Astrocyte of the spinal cord (primary cell): ENCODE measurements at regions not wholly inside any gene's neighbourhood (a gene's known extent, or its start where the extent isn't known, plus 50 kb on each side); places are given as distances from the start of the nearest gene placed in this dataset.

Experiments used
- DNase-seq: peaks from one replicate; pipeline ENCODE4 v3.0.0; 2011; ENCODE audit warnings: low read depth, low spot score
- H3K4me3 ChIP-seq: 2 replicates; pipeline ENCODE4 v1.5.1; 2011; ENCODE audit warnings: low read depth, mild to moderate bottlenecking, low read length, moderate library complexity
- in situ Hi-C: cut with HindIII; loops from 2 replicates; pipeline ENCODE4 v1.10.0; 2017; ENCODE audit warnings: low sequenced_read_pairs
- TF ChIP-seq, protein P1 (sequence below): IDR thresholded peaks from 2 replicates; pipeline ENCODE4 v1.5.1; 2012; ENCODE audit warnings: low read depth, mild to moderate bottlenecking, low read length, inconsistent platforms

DNA sequence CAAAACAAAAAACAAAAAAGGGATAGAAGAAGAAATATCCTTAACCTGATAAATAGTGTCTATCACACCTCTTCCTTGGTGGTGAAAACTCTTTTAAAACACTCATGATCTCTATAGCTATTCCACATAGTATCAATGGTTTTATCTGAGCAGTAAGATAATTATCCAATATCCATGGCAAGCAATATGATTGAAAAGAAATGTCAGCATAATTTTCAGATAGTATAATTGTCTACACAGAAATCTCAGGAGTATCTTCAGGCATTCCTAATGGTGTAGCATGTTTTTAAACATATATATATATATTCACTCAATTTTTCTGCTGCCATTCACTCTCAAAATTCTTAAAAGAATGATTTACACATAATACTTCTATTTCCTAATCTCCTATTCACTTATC is 938.0 kb upstream of the SLC35B3 start:
- in situ Hi-C loops = no loop called here
- no peak for DNase-seq
- TF ChIP-seq, protein P1, sequence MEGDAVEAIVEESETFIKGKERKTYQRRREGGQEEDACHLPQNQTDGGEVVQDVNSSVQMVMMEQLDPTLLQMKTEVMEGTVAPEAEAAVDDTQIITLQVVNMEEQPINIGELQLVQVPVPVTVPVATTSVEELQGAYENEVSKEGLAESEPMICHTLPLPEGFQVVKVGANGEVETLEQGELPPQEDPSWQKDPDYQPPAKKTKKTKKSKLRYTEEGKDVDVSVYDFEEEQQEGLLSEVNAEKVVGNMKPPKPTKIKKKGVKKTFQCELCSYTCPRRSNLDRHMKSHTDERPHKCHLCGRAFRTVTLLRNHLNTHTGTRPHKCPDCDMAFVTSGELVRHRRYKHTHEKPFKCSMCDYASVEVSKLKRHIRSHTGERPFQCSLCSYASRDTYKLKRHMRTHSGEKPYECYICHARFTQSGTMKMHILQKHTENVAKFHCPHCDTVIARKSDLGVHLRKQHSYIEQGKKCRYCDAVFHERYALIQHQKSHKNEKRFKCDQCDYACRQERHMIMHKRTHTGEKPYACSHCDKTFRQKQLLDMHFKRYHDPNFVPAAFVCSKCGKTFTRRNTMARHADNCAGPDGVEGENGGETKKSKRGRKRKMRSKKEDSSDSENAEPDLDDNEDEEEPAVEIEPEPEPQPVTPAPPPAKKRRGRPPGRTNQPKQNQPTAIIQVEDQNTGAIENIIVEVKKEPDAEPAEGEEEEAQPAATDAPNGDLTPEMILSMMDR = no peak
- H3K4me3 ChIP-seq = no peak overlapping the region

DNA sequence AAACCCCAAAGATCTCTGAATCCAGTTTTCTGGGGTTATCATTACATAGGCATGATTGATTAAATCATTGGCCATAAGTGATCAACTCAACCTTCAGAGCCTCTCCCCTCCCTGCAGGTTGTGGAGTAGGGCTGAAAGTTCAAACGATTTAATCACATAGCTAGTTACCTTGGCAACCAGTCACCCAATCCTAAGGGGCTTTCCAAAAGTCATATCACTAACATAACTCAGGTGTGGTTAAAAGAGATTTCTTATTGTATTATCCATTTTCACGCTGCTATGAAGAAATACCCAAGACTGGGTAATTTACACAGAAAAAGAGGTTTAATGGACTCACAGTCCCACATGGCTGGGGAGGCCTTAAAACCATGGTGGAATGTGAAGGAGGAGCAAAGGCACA is 935.1 kb upstream of the SLC35B3 start:
- H3K4me3 ChIP-seq = no peak overlapping the region
- no peak for DNase-seq
- TF ChIP-seq, protein P1 = no peak
- in situ Hi-C loops = no loop called here

DNA sequence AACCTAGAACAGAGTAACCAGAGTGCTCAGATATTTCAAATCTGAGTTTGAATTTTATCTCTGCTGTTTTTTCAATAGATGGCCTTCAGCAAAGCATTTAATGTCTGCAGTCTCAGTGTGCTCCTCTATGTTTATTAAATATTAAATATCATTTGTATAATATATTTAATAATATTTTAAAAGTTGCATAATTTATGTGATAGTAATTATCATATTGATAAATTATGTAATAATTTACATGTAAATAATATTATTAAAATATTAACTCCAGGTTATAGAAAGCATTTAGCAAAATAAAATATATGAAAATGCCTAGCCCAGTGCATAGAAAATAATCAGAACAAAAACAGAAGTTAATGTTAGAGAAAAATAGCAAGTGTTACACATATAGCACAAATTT is 930.0 kb upstream of the SLC35B3 start:
- in situ Hi-C loops = no loop called here
- DNase-seq = no peak
- TF ChIP-seq, protein P1 = no peak
- H3K4me3 ChIP-seq = no peak overlapping the region

DNA sequence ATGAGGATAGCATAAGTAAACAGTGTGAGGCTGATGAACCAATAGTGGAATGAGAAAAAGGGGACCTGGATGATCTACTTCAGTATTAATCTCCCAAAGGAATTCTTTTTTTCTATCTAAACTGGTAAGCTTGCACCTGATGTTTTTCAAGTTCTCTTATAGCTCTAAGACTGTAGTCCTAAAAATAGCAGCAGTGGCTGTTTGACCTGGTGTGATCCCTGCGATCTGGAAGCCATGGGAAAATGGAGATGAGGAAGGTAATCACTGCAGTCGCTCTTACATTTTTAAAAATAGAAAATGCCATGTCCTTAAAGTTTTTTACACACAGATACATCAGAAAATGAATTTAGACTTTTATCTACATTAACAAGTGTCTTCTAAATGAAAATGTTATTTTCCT is 926.4 kb upstream of the SLC35B3 start:
- in situ Hi-C loops = no loop called here
- no peak for DNase-seq
- TF ChIP-seq, protein P1 = no peak

DNA sequence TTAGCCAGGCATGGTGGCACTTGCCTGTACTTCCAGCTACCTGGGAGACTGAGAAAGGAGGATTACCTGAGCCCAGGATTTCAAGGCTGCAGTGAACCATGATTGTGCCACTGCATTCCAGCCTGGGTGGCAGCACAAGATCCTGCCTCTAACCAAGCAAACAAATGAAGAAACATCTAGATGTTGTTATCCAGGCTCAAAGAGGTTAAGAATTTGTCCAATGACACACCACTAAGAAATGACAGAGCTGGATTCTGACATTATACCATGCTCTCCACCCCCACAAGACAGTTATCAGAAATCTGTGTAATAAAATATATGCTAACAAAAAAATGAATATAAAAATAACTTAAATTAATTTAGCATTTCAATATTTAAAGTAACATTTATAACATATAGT is 925.5 kb upstream of the SLC35B3 start:
- TF ChIP-seq, protein P1 = no peak
- DNase-seq = no peak
- H3K4me3 ChIP-seq = no peak overlapping the region
- in situ Hi-C loops = no loop called here

More for the DNA sequence above, 926.4 kb upstream of the SLC35B3 start:
- no peak overlapping the region for H3K4me3 ChIP-seq

DNA sequence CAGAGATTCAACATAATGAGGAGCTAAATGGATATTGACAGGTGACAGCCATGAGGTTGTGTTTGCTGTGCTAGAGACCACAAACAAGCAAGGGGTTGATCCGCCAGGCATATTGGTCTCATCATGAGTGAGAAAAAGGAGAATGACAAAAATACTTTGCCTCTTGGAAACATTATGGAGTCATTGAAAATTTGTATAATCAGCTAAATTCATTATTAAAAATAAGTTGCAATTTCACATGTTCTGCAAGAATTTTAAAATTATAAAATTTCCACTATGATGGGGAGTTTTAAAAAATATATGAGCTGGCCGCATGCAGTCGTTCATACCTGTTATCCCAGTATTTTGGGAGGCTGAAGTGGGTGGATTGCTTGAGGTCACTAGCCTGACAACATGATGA is 912.3 kb upstream of the SLC35B3 start:
- no peak overlapping the region for H3K4me3 ChIP-seq
- TF ChIP-seq, protein P1 = no peak
- in situ Hi-C loops = no loop called here
- no peak for DNase-seq

DNA sequence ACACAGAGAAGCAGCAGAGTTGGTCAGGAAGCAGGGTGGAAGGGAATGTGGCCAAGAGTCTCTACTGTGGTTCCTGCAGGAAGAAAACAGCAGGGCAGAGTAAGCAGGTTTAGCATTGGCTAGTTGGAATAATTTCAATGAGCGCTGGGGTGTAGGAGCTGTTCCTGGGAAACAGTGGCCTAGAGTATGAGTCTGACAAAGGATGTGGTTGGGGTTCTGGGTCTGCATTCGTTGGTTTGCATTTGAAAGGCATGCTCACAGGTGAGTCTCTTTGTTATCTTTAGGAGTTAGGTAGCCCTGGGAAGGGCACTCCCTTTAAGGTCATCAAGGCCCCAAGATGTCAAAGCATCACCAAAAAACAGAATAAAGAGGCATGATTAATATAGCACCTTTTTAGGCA is 911.6 kb upstream of the SLC35B3 start:
- DNase-seq = no peak
- TF ChIP-seq, protein P1 = no peak
- in situ Hi-C loops = no loop called here
- no peak overlapping the region for H3K4me3 ChIP-seq
